ENCODE measurements at regions not wholly inside any gene's neighbourhood (a gene's known extent, or its start where the extent isn't known, plus 50 kb on each side); places are given as distances from the start of the nearest gene placed in this dataset.

DNA sequence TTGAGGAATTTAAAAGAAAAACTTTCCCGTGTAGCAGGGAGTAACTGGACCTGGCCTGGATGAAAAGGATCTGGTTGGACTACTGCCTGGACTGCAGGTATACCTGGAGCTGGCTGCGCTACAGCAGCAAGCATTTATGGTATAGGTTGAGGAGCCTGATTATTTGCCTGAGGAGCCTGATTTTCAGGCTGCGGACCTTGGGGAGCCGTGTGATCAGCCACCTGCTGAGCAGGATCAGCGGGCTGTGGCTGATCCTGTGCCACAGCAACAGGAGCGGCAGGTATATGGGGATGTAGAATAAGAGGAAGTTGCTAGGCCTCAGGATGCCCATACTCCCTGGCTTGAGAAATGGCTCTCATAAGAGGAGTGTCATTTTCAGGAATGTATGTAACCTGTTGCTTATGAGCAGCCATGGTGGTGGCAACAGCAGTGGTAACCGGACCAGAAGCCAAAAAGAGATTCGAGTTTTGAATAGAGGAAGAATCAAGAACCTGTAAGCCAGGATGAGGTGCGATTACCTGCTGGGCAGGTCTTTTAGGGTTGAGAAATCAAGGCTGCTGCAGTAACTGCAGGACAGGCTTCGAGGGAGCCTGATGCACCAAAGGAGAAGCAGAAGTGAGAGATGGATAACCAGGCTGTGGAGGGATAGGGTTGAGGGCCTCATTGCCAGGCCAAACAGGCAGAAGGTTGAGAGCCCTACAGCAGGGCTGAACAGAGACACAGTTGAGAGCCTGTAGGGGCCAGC, 60.9 kb upstream of the ARL4D start:
- TF ChIP-seq, protein P1, sequence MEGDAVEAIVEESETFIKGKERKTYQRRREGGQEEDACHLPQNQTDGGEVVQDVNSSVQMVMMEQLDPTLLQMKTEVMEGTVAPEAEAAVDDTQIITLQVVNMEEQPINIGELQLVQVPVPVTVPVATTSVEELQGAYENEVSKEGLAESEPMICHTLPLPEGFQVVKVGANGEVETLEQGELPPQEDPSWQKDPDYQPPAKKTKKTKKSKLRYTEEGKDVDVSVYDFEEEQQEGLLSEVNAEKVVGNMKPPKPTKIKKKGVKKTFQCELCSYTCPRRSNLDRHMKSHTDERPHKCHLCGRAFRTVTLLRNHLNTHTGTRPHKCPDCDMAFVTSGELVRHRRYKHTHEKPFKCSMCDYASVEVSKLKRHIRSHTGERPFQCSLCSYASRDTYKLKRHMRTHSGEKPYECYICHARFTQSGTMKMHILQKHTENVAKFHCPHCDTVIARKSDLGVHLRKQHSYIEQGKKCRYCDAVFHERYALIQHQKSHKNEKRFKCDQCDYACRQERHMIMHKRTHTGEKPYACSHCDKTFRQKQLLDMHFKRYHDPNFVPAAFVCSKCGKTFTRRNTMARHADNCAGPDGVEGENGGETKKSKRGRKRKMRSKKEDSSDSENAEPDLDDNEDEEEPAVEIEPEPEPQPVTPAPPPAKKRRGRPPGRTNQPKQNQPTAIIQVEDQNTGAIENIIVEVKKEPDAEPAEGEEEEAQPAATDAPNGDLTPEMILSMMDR (IDR thresholded peaks at IDR 0.05) = no peak
- TF ChIP-seq POLR2A (IDR thresholded peaks at IDR 0.05) (no peak), EP300 (IDR thresholded peaks at IDR 0.05) (no peak)

Data from tibial nerve (tissue), 4 donors.